ENCODE measurements at regions not wholly inside any gene's neighbourhood (a gene's known extent, or its start where the extent isn't known, plus 50 kb on each side); places are given as distances from the start of the nearest gene placed in this dataset.

DNA sequence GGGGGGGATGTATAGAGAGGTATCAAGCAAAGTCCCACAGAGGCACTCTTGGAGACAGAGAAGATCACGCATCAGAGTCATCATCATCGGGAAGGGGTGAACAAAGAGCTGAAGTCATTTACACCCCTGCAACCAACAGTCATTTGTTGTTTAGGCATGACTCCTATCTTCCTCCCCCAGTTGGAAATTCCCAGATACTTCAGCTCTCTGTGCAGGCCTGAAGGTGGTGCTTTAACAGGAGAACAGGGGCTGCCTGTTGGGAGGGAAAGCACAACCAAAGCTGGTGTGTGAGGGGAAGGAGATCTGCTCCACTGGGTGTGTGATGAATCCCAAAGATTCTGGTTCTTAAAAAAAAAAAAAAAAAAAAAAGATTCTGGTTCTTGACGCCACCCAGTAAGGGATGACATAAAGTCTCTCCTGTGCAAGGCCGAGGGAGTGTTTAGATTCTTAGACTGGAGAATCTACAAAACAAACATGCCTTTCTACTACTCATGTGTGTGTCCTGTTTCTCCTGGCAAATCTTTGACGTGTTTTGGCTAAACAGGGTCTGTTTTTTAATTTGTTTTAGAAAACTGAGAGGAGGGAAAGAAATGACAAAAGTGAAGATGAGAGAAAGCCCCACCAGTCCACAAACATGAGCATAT is 121.0 kb upstream of the ARHGAP5 start:
- TF ChIP-seq, protein P1, sequence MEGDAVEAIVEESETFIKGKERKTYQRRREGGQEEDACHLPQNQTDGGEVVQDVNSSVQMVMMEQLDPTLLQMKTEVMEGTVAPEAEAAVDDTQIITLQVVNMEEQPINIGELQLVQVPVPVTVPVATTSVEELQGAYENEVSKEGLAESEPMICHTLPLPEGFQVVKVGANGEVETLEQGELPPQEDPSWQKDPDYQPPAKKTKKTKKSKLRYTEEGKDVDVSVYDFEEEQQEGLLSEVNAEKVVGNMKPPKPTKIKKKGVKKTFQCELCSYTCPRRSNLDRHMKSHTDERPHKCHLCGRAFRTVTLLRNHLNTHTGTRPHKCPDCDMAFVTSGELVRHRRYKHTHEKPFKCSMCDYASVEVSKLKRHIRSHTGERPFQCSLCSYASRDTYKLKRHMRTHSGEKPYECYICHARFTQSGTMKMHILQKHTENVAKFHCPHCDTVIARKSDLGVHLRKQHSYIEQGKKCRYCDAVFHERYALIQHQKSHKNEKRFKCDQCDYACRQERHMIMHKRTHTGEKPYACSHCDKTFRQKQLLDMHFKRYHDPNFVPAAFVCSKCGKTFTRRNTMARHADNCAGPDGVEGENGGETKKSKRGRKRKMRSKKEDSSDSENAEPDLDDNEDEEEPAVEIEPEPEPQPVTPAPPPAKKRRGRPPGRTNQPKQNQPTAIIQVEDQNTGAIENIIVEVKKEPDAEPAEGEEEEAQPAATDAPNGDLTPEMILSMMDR (IDR thresholded peaks at IDR 0.05), result no peak
- TF ChIP-seq POLR2A (IDR thresholded peaks at IDR 0.05), result no peak
